Hippocampal formation (tissue), 2 donors: ENCODE measurements at regions not wholly inside any gene's neighbourhood (a gene's known extent, or its start where the extent isn't known, plus 50 kb on each side); places are given as distances from the start of the nearest gene placed in this dataset.
"Not testable (repeated sequence)": the region's sequence is repeated elsewhere in the genome, so short reads cannot be mapped to it uniquely, and the experiment has no call there.

Experiments used
- DNase-seq, 2 donors: peaks; one replicate each; lab custom pipeline; 2025; lab: John Stamatoyannopoulos, UW

- no peak for DNase-seq
Measured at GRCh38 chr9:22992780-22993179, 546.2 kb downstream of the DMRTA1 start.

DNA sequence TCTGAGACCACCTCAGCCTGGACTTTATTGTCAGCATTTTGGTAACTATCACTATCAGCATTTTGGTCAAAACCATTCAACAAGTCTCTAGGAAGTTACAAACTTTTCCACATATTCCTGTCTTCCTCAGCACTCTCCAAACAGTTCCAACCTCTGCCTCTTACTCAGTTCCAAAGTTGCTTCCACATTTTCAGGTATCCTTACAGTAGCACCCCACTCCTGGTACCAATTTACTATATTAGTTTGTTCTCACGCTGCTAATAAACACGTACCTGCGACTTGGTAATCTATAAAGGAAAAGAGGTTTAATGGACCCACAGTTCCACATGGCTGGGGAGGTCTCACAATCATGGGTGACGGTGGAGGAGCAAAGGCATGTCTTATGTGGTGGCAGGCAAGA lies 551.3 kb downstream of the DMRTA1 start:
- DNase-seq, result no peak

GRCh38 chr9:23005156-23005555 lies 558.5 kb downstream of the DMRTA1 start:
- DNase-seq, result peak; percentile 2 to 7

DNA sequence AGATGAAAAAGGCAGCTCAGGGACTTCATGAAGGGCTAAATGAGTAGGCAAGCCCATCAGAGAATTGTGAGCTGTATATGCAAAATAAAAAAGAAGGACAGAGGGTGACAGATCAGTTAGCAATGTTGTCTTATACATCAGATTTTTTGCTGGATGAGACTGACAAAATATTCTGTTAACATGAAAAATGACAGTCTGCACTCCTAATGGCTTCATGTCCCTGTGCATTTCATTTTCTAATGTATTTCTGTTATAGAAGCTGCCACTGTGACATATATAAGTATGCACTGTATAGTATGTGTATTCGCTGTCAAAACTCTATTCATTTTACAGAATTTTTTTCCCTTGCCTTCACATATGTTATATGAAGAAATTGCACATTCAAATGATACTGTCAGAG lies 559.5 kb downstream of the DMRTA1 start:
- DNase-seq, result no peak

GRCh38 chr9:23011669-23012068 lies 565.0 kb downstream of the DMRTA1 start:
- no peak for DNase-seq

- DNase-seq, result no peak
Measured at GRCh38 chr9:23015557-23015956, 568.9 kb downstream of the DMRTA1 start.

DNA sequence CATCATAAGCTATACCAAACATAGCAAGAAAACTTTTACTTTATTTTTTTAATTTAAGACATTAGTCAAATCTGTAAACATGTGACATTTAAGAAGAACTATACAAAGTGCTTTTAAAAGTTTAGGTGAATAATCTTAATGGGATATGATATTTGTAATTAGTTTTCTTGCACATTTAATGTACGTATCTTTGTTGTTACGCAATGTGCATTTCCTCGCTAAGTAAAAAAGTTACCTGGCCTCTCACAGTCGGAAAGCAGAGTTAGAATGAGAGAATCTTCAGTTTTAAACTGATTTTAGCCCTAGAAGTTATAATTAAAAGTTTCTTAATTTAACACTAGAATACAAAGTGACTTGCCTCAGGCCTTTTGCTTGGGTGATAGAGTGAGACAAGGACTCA lies 589.8 kb downstream of the DMRTA1 start:
- DNase-seq, result no peak

- DNase-seq, result no peak
Measured at GRCh38 chr9:23039402-23039801, 592.8 kb downstream of the DMRTA1 start.

DNA sequence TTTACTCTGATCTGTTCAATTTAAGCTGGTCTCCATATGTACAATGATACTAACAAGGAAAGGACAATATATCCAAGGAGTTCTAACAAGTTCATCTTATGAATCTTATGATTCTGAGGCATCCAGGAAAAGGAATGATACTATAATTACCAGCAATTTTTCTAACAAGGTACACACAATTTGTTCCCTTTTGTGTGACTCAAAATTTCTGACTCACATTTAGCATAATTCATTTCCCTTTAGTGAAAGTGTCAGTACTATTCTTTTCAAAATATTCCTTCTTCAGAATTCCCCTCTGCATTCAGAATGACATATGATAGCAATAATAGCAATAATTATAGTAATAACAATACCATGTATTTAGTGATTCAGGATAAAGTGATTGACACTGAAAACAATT lies 594.8 kb downstream of the DMRTA1 start:
- no peak for DNase-seq

- no peak for DNase-seq
Measured at GRCh38 chr9:23044549-23044948, 597.9 kb downstream of the DMRTA1 start.

- DNase-seq, result not testable (repeated sequence)
Measured at GRCh38 chr9:23046026-23046425, 599.4 kb downstream of the DMRTA1 start.

DNA sequence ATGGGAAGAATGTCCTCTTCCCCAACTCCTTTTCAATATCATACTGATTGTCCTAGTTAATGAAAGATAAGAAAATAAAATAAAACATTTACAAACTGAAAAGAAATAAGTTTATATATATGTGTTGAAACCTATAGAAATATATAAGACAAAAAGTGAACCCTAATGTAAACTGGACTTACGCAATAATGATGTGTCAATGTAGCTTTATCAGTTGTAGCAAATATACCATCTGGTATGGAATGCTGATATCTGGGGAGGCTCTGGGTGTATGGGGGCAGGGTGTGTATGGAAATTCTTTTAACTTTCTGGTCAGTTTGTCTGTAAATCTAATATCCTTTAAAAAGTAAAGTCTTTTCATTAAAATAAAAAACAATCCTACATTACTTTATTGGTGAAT lies 603.9 kb downstream of the DMRTA1 start:
- no peak for DNase-seq

- DNase-seq, result no peak
Measured at GRCh38 chr9:23073136-23073535, 626.5 kb downstream of the DMRTA1 start.

DNA sequence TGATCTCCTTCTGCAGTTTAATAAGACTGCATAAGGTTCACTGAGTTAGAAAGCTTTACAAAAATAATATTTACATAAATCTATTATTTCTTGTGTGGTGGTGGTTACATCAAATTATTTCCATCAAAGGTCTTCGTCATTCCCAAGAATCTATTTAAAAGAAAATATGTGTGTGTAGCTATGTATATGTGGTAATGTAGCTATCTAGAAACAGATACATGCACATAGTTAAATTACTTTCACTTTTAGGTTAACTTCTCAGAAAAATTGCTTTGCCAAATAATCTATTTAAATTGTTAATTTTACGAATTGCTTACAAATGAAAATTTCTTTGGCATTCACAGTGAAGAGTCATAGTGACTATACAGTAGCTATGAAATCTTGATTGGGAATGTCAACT lies 633.2 kb downstream of the DMRTA1 start:
- no peak for DNase-seq

GRCh38 chr9:23081377-23081776 lies 634.8 kb downstream of the DMRTA1 start:
- DNase-seq, result no peak

GRCh38 chr9:23088932-23089364 lies 642.3 kb downstream of the DMRTA1 start:
- no peak for DNase-seq

- DNase-seq, result no peak
Measured at GRCh38 chr9:23117616-23118015, 671.0 kb downstream of the DMRTA1 start.

DNA sequence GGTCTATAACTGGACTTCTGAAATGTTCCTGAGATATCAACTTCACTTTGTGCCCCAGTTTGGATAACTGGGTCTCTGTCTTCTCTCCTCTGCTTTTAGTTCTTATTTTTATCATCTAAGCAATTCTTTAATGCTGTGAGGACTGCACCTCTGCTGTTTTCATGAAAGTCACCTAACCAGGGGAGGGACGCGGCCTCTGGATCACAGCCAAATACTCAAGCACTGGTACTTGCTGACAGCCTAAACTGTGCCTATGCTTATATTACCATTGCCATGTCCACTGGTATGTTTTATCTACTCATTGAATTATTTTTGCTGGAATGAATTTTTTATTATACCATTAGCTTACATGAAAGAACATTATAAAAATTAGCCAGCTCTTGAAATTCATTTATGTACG lies 674.0 kb downstream of the DMRTA1 start:
- no peak for DNase-seq

DNA sequence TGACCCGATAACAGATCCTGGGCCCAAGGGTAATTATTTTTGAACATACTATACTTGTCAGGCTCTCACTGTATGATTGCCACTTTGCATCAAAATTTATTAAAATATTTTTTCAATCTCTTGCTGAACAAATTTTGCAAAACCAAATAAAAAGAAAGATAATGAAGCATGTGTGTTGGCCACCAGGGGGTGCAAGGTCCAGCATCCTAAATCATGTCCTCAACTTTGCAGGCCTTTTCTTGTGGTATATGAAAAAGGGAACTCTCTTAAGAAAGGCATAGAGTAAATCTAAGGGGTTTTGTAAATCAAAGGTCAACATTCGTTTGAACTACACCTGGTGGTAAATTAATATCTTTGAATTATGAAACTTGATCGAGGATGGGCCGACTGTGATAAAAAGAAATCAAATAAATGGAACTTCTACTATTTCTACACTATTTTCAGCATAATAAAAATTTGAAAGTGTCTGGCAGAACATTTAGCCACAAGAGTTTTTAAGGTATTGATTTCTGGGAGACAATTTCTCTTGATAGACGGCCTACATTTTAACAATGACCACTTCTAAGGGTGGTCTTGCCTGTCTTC lies 676.5 kb downstream of the DMRTA1 start:
- DNase-seq, result peak in 1 of 2 donors; percentile 16

DNA sequence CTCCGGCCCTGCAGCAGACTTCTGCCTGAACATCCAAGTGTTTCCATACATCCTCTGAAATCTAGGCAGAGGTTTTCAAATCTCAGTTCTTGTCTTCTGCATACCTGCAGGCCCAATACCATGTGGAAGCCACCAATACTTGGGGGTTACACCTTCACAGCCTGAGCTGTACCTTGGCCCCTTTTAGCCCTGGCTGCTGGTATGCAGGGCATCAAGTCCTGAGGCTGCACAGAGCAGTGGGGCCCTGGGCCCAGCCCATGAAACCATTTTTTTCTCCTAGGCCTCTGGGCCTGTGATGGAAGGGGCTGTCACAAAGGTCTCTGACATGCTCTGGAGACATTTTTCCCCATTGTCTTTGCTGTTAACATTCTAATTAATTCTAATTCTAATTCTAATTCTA lies 680.6 kb downstream of the ELAVL2 start:
- no peak for DNase-seq

DNA sequence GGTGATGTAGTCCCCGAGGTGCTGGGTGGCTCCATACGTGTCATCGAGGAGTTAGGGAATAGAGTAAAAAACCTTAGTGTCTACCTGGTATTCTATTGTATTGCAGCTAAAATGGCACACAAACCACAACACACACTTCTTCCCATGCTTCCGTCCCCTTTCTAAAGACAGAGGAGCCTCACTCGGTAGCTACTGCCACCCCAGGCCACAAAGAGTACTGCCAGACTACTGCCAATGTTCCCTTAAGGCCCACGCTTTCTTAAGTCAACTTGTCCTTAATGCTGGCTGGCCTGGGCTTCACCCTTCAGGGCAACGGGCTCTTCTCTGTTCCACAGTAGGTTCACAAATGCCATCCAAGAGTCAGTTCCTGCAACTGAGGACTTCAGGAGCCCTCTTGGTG lies 673.0 kb downstream of the ELAVL2 start:
- DNase-seq, result no peak

DNA sequence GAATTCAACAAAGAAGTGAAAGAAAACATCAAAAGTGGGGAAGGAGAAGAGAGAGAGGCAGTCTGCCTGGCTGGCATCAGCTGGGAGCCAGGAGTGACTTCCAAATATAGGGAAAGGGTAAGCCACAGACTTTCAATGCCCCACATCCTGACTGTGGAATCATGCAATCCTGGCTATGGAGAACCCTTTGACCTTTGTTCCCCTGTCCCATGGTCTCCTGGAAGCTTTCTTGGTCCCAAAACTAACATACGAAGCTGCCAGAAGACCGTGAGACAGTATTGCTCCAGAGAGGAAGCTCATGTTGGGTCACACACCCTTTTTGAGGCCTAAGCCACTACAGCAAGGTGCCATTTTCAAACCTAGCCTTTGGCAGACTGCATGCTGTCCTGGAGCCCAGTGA lies 665.5 kb downstream of the ELAVL2 start:
- DNase-seq, result no peak

DNA sequence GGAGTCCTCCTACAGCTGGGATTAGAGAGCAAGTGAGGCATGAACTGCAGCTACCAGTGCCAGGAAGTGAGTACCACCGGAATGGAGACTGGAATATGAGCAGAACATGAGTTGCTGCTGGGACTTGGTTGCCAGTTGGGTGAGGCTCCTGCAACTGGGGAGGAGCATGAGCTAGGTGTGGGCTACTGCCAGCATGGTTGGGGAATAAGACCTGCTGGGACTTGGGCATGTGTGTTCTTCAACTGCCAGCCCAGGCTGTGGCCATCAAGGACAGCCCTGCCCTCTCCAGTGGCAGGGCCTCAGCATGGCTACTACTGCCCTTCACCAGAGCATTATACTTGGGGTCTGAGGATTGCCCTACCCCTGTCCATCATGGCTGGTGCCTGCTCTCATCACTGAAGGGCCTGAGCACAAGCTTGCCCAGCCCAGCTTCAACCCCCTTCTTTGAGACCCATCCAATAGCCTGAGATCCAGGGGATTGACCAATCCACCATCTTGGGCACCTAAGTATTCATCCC lies 665.0 kb downstream of the ELAVL2 start:
- no peak for DNase-seq

DNA sequence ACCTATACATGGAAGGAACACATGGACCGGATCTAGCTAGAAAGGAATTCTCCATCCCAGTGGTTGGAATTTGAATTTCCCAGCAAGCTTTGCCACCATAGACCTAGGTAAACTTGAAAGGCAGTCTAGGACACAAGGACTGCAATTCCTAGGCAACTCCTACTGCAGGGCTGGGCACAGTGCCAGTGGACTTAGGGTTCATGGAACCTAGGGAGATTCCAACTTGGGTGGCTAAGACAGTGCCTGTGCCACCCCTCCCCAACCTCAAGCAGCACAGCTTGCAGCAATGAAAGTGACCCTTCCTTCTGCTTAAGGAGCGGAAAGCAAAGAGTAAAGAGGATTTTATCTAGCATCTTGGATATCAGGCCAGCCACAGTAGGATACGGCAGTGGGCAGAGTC lies 663.3 kb downstream of the ELAVL2 start:
- no peak for DNase-seq
